Activated B cell treated with CpG ODN at 0.5 μM for 24 hours (primary cell): ENCODE measurements at regions not wholly inside any gene's neighbourhood (a gene's known extent, or its start where the extent isn't known, plus 50 kb on each side); places are given as distances from the start of the nearest gene placed in this dataset.

Experiments used
- ATAC-seq: fragments of 200-7000 bp; cut with Tn5 transposase; one replicate; pipeline ENCODE4 v1.10.0; 2021; ENCODE audit warnings: low read depth, mild to moderate bottlenecking, moderate library complexity
- CTCF ChIA-PET: fragments of 350-600 bp; sonication (Branson Sonifier 250); formaldehyde crosslinking; loops from one replicate; lab custom pipeline; 2021; ENCODE audit warnings: antibody characterized with exemption; lab: Charles Lee
- POLR2A ChIA-PET: fragments of 350-600 bp; sonication (Branson Sonifier 250); formaldehyde crosslinking; loops from one replicate; lab custom pipeline; 2021; ENCODE audit warnings: antibody characterized with exemption; lab: Charles Lee
- DNase-seq: peaks from one replicate; pipeline ENCODE4 v3.0.0; 2022
- H3K27ac Mint-ChIP-seq: one replicate; pipeline ENCODE4 v1.8.0; 2020; ENCODE audit warnings: mixed read lengths
- H3K27me3 Mint-ChIP-seq: one replicate; pipeline ENCODE4 v1.8.0; 2021; ENCODE audit warnings: mixed read lengths
- H3K36me3 Mint-ChIP-seq: one replicate; pipeline ENCODE4 v1.8.0; 2021; ENCODE audit warnings: low read depth, mixed read lengths
- H3K4me1 Mint-ChIP-seq: one replicate; pipeline ENCODE4 v1.8.0; 2021; ENCODE audit warnings: mixed read lengths
- H3K4me3 Mint-ChIP-seq: one replicate; pipeline ENCODE4 v1.8.0; 2020; ENCODE audit warnings: mild to moderate bottlenecking, mixed read lengths
- H3K9me3 Mint-ChIP-seq: one replicate; pipeline ENCODE4 v1.8.0; 2020; ENCODE audit warnings: mixed read lengths
- CTCF ChIP-seq: fragments of 200-600 bp; IDR thresholded peaks from one replicate; pipeline ENCODE4 v1.8.0; 2022; ENCODE audit warnings: antibody characterized with exemption, mild to moderate bottlenecking
- intact Hi-C: fragments of 100-400 bp; cut with micrococcal nuclease; formaldehyde crosslinking; loops from one replicate; pipeline ENCODE4 v1.15.1; 2024

- CTCF ChIA-PET, result no interaction called here
Observed at GRCh38 chr10:34001087-34001580, 666.7 kb upstream of the NRP1 start.

GRCh38 chr10:33993917-33994316, 659.5 kb upstream of the NRP1 start:
- Mint-ChIP-seq H3K4me3 (no peak overlapping the region), H3K27me3 (no peaks in the 10 kb centered on the region), H3K27ac (no peak overlapping the region), H3K9me3 (peaks cover 8% of the 10 kb centered on the region), H3K4me1 (no peaks in the 10 kb centered on the region), H3K36me3 (no peaks in the 10 kb centered on the region)
- intact Hi-C loops, result no loop called here
- TF ChIP-seq CTCF, result no peak
- DNase-seq (no peak), ATAC-seq (no peak)
- POLR2A ChIA-PET, result no interaction called here
- CTCF ChIA-PET, result no interaction called here

More at GRCh38 chr10:34001087-34001580, 666.7 kb upstream of the NRP1 start:
- H3K4me1 Mint-ChIP-seq, result no peaks in the 10 kb centered on the region
- intact Hi-C loops, result no loop called here
- H3K36me3 Mint-ChIP-seq, result no peaks in the 10 kb centered on the region
- POLR2A ChIA-PET, result no interaction called here
- peaks cover 5% of the 10 kb centered on the region for H3K9me3 Mint-ChIP-seq
- no peak overlapping the region for H3K4me3 Mint-ChIP-seq
- H3K27ac Mint-ChIP-seq, result no peak overlapping the region
- no peaks in the 10 kb centered on the region for H3K27me3 Mint-ChIP-seq
- TF ChIP-seq CTCF, result no peak
- DNase-seq (no peak), ATAC-seq (no peak)

- H3K27me3 Mint-ChIP-seq, result no peaks in the 10 kb centered on the region
- no peak for DNase-seq
- H3K9me3 Mint-ChIP-seq, result peaks cover 2% of the 10 kb centered on the region
- CTCF ChIA-PET, result no interaction called here
- intact Hi-C loops, result no loop called here
- no peak for TF ChIP-seq CTCF
- no peaks in the 10 kb centered on the region for H3K36me3 Mint-ChIP-seq
- H3K27ac Mint-ChIP-seq, result no peak overlapping the region
- H3K4me3 Mint-ChIP-seq, result no peak overlapping the region
- H3K4me1 Mint-ChIP-seq, result no peaks in the 10 kb centered on the region
- ATAC-seq, result no peak
- POLR2A ChIA-PET, result no interaction called here
Observed at GRCh38 chr10:33991924-33992323, 657.5 kb upstream of the NRP1 start.

GRCh38 chr10:33986515-33986914, 652.0 kb upstream of the NRP1 start:
- Mint-ChIP-seq H3K27ac (no peak overlapping the region), H3K27me3 (no peaks in the 10 kb centered on the region), H3K36me3 (no peaks in the 10 kb centered on the region), H3K9me3 (peaks cover 5% of the 10 kb centered on the region), H3K4me3 (no peak overlapping the region), H3K4me1 (no peaks in the 10 kb centered on the region)
- DNase-seq (no peak), ATAC-seq (no peak)
- CTCF ChIA-PET, result interaction anchor here (1.0 kb wide), 1 partner anchor 8 kb away, joined by 3 read pairs; no protein-coding TSS in a partner anchor
- intact Hi-C loops, result no loop called here
- no peak for TF ChIP-seq CTCF
- POLR2A ChIA-PET, result no interaction called here

GRCh38 chr10:33986016-33986415, 651.5 kb upstream of the NRP1 start:
- DNase-seq (no peak), ATAC-seq (no peak)
- Mint-ChIP-seq H3K36me3 (no peaks in the 10 kb centered on the region), H3K27ac (no peak overlapping the region), H3K4me3 (no peak overlapping the region), H3K9me3 (peaks cover 5% of the 10 kb centered on the region), H3K4me1 (no peaks in the 10 kb centered on the region), H3K27me3 (no peaks in the 10 kb centered on the region)
- no peak for TF ChIP-seq CTCF
- ChIA-PET CTCF (interaction anchor here (1.0 kb wide), 1 partner anchor 8 kb away, joined by 3 read pairs; no protein-coding TSS in a partner anchor), POLR2A (no interaction called here)
- intact Hi-C loops, result no loop called here
